Fibroblast of pulmonary artery (primary cell): ENCODE measurements at regions not wholly inside any gene's neighbourhood (a gene's known extent, or its start where the extent isn't known, plus 50 kb on each side); places are given as distances from the start of the nearest gene placed in this dataset.
A peak's percentile ranks its signal among the peaks of the same experiment; 100 is the strongest.

Source experiments
- DNase-seq: peaks from one replicate; pipeline ENCODE4 v3.0.0-alpha.2; 2010; ENCODE audit warnings: low read depth
- H3K4me3 ChIP-seq: replicated peaks from 2 replicates; pipeline ENCODE4 v1.5.1; 2011; ENCODE audit warnings: low read depth, mild to moderate bottlenecking, control low read depth, low read length, moderate library complexity
- CTCF ChIP-seq: IDR thresholded peaks from 2 replicates; pipeline ENCODE4 v1.5.1; 2011; ENCODE audit warnings: mild to moderate bottlenecking, control low read depth, low read length, inconsistent platforms; ENCODE audit errors: missing control alignments

- no peak for TF ChIP-seq CTCF
- no peak overlapping the region for H3K4me3 ChIP-seq
- no peak for DNase-seq
Measured at GRCh38 chr2:9063023-9063606, 59.6 kb upstream of the MBOAT2 start.

- no peak overlapping the region for H3K4me3 ChIP-seq
- no peak for TF ChIP-seq CTCF
- DNase-seq = no peak
Measured at GRCh38 chr2:9060819-9061218, 57.3 kb upstream of the MBOAT2 start.

- peak; percentile 80 for DNase-seq
- H3K4me3 ChIP-seq = no peak overlapping the region
Measured at GRCh38 chr2:9057939-9058761, 54.7 kb upstream of the MBOAT2 start.

GRCh38 chr2:9055471-9055870 lies 52.0 kb upstream of the MBOAT2 start:
- TF ChIP-seq CTCF = no peak
- H3K4me3 ChIP-seq = no peak overlapping the region
- no peak for DNase-seq

More at GRCh38 chr2:9057939-9058761, 54.7 kb upstream of the MBOAT2 start:
- TF ChIP-seq CTCF = no peak

- no peak for TF ChIP-seq CTCF
- DNase-seq = peak; percentile 56
- H3K4me3 ChIP-seq = no peak overlapping the region
Measured at GRCh38 chr2:9053534-9053931, 50.0 kb upstream of the MBOAT2 start.
